ENCODE measurements at regions not wholly inside any gene's neighbourhood (a gene's known extent, or its start where the extent isn't known, plus 50 kb on each side); places are given as distances from the start of the nearest gene placed in this dataset.
A peak's percentile ranks its signal among the peaks of the same experiment; 100 is the strongest.

DNA sequence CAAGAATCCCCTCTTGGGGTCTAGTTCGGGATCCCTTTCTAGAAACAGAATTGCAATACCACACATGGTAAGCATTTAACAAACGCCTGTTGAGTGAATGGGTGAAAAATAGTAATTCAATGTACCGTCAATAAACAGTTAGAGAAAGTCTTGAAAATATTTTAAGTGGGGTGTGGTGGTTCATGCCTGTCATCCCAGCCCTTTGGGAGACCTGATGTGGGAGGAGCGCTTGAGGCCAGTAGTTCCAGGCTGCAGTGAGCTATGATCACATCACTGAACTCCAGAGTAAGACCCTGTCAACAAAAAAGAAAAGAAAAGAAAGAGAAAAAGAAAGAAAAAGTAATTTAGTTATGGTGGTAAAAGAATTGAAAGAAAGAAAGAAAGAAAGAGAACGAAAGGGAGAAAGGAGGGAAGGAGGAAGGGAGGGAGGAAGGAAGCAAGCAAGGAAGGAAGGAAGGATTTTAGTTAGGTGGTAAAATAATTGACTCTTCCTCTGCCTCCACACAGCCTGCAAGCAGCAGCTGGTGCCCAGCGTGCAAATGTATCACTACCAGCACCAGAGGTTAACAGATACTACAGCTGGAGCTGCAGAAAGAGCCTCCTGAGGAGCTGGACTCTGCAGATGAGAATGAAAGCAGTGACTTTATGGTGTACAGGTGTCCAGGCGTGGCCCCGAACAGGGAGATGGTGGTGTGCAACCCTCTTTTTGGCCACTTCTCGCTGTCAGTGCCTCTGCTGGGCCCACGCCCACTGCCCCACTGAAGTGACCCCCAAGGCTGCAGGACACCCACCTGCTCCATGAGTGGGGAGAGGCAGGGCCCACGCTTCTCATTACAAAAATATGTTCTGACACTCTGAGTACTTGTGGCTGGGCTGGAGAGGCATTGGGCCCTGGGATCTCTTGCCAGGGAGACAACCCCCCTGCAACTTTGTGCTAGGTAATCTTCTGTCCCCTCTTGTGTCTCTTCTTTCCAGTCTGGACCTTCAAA is 135.4 kb downstream of the BAMBI start (continued):
- no peak for TF ChIP-seq ZNF274 (IDR thresholded peaks at IDR 0.05; ENCODE audit: low read length)
- no peak for TF ChIP-seq ZNF274 (tag by site-specific recombination; IDR thresholded peaks at IDR 0.05; ENCODE audit: borderline replicate concordance)
- no peak for TF ChIP-seq ZNF701 (tag by site-specific recombination; IDR thresholded peaks at IDR 0.05)
- TF ChIP-seq ZEB2 (tag by site-specific recombination; IDR thresholded peaks at IDR 0.05), result no peak
- TF ChIP-seq ZNF155 (tag by site-specific recombination; IDR thresholded peaks at IDR 0.05), result no peak
- TF ChIP-seq ZSCAN30 (tag by site-specific recombination; IDR thresholded peaks at IDR 0.05), result no peak
- TF ChIP-seq ZNF24 (tag by site-specific recombination; IDR thresholded peaks at IDR 0.05), result no peak
- TF ChIP-seq, protein P1, sequence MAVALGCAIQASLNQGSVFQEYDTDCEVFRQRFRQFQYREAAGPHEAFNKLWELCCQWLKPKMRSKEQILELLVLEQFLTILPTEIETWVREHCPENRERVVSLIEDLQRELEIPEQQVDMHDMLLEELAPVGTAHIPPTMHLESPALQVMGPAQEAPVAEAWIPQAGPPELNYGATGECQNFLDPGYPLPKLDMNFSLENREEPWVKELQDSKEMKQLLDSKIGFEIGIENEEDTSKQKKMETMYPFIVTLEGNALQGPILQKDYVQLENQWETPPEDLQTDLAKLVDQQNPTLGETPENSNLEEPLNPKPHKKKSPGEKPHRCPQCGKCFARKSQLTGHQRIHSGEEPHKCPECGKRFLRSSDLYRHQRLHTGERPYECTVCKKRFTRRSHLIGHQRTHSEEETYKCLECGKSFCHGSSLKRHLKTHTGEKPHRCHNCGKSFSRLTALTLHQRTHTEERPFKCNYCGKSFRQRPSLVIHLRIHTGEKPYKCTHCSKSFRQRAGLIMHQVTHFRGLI (tag by site-specific recombination; IDR thresholded peaks at IDR 0.05), result no peak
- TF ChIP-seq YY1 (tag by site-specific recombination; IDR thresholded peaks at IDR 0.05), result no peak
- no peak for TF ChIP-seq ZNF140 (tag by site-specific recombination; IDR thresholded peaks at IDR 0.05)
- TF ChIP-seq ZNF837 (tag by site-specific recombination; IDR thresholded peaks at IDR 0.05), result no peak
- TF ChIP-seq ZNF692 (tag by site-specific recombination; IDR thresholded peaks at IDR 0.05), result no peak
- TF ChIP-seq HOXD13 (CRISPR knock-in tag; IDR thresholded peaks at IDR 0.05; ENCODE audit: borderline replicate concordance), result no peak
- peak; percentile 64 for TF ChIP-seq ZNF366 (tag by site-specific recombination; conservative IDR thresholded peaks at IDR 0.05)
- TF ChIP-seq BCL11B (tag by site-specific recombination; IDR thresholded peaks at IDR 0.05; ENCODE audit: low read depth), result no peak
- no peak for TF ChIP-seq ZBTB17 (tag by site-specific recombination; IDR thresholded peaks at IDR 0.05)
- no peak for TF ChIP-seq FEZF1 (tag by site-specific recombination; IDR thresholded peaks at IDR 0.05)
- TF ChIP-seq, protein P2, sequence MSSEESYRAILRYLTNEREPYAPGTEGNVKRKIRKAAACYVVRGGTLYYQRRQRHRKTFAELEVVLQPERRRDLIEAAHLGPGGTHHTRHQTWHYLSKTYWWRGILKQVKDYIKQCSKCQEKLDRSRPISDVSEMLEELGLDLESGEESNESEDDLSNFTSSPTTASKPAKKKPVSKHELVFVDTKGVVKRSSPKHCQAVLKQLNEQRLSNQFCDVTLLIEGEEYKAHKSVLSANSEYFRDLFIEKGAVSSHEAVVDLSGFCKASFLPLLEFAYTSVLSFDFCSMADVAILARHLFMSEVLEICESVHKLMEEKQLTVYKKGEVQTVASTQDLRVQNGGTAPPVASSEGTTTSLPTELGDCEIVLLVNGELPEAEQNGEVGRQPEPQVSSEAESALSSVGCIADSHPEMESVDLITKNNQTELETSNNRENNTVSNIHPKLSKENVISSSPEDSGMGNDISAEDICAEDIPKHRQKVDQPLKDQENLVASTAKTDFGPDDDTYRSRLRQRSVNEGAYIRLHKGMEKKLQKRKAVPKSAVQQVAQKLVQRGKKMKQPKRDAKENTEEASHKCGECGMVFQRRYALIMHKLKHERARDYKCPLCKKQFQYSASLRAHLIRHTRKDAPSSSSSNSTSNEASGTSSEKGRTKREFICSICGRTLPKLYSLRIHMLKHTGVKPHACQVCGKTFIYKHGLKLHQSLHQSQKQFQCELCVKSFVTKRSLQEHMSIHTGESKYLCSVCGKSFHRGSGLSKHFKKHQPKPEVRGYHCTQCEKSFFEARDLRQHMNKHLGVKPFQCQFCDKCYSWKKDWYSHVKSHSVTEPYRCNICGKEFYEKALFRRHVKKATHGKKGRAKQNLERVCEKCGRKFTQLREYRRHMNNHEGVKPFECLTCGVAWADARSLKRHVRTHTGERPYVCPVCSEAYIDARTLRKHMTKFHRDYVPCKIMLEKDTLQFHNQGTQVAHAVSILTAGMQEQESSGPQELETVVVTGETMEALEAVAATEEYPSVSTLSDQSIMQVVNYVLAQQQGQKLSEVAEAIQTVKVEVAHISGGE (tag by site-specific recombination; conservative IDR thresholded peaks at IDR 0.05; ENCODE audit: low read depth), result no peak
- TF ChIP-seq GLIS2 (tag by site-specific recombination; IDR thresholded peaks at IDR 0.05), result no peak
- no peak for TF ChIP-seq ZNF658 (tag by site-specific recombination; IDR thresholded peaks at IDR 0.05)
- no peak for TF ChIP-seq ZNF48 (tag by site-specific recombination; IDR thresholded peaks at IDR 0.05)
- TF ChIP-seq ZFHX2 (tag by site-specific recombination; conservative IDR thresholded peaks at IDR 0.05), result peak; percentile 71
- no peak for TF ChIP-seq SETDB1 (IDR thresholded peaks at IDR 0.05; ENCODE audit: insufficient read length, low read length)
- TF ChIP-seq ZNF624 (tag by site-specific recombination; IDR thresholded peaks at IDR 0.05), result no peak
- no peak for TF ChIP-seq YY2 (tag by site-specific recombination; IDR thresholded peaks at IDR 0.05)
- no peak for TF ChIP-seq ZNF404 (tag by site-specific recombination; IDR thresholded peaks at IDR 0.05)
